HG02798 (cell line): ENCODE measurements at regions not wholly inside any gene's neighbourhood (a gene's known extent, or its start where the extent isn't known, plus 50 kb on each side); places are given as distances from the start of the nearest gene placed in this dataset.
"Not testable (repeated sequence)": the region's sequence is repeated elsewhere in the genome, so short reads cannot be mapped to it uniquely, and the experiment has no call there.

Source experiments
- ATAC-seq: cut with Tn5 transposase; IDR thresholded peaks from one replicate; pipeline ENCODE4 v1.9.1; 2021; ENCODE audit warnings: mild to moderate bottlenecking; ENCODE audit not compliant: unreplicated experiment, poor library complexity

DNA sequence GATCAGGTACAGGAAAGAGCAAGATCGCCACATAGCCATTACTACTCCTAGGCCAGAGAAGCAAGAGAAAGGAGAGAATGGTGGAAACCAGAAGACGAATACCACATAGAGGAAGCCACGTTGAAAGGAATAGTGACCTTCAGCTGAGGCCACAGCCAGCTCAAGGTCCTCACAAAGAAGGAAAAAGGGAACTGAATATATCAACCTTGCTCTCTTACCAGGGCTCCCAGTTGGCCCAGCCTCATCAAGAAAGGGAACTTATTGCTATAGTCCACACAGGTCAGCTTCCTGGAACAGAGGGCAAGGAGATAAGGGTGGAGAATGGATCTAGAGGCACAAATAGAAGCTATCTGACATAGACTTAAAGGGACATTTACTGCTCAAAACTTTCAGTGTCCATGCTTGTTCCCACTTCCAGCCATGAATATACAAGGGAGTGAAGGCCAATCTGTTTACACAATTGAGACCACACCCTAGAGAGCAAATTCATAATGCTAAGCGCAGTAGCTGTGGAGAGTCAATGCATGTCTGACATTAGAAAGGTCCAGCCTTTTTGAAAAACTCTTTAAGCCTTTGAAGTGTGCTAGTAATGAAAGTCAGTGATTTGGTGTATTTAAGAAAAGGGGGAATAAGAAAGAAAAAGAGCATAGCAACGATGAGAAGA is 120.7 kb upstream of the ZC3H11B start:
- ATAC-seq, result no peak

DNA sequence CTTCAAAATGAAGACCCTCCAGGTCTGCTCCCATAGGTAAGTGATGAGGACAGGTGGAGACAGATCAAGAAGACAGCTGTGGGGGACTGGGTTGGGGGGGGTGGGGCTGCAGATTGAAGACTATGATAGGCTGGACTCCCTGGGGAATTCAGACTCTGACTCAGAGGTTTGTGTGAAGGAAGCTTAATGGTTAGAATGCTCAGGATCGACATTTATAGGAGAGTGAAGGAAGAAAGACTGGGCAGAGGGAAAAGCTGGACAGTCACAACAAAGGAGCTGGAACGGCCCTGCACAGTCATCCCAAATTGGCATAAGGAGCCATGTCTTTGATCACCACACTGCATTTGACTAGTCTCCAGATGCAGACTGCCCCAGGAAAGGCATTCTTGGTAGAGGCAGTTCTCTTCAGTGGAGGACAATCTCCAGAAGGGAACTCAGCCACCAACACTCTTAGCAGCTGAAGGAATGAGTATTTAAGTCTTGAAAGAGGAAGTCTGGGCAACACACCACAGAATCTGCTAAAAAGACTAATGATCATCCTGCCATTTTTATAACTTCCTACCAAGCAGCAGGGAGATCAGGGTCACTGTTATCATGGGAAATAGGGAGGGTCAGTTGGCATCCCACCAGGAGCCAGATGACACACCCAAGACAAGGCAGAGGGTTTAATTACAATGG is 120.0 kb upstream of the ZC3H11B start:
- no peak for ATAC-seq

DNA sequence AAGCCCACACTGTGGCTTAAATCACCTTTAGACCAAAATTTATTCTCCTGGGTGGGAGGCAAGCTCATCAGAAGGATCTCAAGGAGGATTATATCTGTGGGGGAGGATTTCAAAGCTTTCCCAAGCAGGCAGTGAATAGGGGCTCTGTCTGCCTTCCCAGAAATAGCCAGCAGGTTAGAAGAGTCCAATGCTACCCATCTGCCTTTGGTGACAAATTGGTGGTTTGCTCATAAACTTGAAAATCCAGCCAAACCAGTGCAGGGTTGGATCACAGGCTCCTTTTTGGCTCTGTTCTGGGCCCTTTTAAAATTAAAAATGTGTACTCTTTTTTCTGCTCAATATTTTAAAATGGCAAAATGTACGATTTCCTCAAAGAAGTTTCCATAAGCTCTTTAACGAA is 118.9 kb upstream of the ZC3H11B start:
- ATAC-seq, result no peak

DNA sequence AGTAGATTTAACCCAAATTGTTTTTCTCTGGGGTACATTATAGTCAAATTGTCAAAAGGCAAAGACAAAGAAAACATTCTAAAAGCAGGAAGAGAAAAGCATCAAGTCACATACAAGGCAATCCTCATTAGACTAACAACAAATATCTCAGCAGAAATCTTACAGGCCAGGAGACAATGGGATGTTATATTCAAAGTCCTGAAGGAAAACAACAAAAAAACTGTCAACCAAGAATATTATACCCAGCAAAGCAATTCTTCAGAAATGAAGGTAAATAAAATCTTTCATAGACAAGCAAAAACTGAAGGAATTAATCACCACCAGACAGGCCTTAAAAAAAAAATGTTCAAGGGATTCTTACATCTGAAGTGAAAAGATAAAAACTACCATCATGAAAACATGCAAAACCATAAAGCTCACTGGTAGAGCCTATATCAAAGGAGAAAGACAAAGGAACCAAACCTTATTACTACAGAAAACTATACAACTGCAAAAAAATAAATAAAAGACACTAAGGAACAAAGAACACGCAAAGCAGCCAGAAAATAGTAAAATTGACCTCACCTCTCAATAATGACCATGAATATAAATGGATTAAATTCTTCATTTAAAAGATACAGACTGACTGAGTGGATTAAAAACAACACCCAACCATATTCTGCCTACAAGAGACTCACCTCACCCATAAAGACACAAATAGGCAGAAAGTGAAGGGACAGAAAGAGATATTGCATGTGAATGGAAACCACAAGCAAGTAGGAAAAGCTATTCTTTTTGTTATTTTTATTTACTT is 113.8 kb upstream of the ZC3H11B start:
- no peak for ATAC-seq

DNA sequence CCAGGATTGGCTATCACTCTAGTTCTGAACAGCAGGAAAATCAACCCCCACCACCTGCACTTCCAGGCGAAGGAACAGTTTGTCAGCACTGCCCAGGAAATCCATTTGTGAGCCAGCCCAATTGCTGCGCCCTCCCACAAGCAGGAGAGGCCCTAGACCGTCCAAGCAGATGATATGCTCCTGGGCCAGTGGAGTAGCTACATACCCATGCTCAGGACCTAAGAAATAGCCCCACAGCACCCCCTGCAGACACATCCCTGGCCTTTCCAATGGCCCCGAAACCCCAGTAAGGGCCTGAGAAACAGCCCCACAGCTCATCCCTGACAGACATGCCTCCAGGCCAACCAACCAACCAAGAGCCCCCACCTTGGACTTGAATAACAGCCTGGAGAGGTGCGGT is 111.5 kb upstream of the ZC3H11B start:
- no peak for ATAC-seq

DNA sequence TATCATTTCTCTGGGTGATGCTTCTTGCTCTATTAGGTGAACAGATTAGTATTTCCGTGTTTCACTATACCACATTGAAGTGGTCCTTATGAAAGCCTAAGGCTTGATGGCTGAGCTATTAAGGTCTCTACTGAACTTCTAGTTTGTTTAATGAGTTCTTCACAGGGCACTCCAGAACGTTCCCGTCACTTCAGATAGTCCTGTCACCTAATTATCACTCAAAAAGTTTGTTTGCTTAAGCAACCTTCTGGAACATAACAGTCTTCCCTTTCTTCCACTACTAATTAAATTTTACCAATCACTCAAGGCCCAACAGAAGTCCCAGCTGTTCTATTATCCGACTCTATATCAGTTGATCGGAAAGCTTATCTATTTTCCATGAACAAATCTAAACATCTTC is 104.6 kb upstream of the ZC3H11B start:
- no peak for ATAC-seq

DNA sequence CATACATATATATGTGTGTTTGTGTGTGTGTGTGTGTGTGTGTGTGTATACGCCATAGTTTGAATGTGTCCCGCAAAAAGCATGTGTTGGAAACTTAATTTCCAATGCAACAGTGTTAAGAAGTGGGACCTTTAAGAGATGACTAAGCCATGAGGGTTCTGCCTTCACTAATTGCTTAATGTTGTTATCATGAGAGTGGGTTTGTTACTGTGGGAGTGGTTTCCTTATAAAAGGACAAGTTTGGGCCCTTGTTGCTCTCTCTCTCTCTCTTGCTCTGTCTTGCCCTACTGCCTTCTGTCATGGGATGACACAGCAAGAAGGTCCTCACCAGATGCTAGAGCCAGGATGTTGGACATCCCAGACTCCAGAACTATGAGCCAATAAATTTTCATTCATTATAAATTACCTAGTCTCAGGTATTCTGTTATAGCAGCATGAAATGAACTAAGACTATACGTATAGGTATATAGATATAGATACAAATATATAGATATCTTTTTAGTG is 103.8 kb upstream of the ZC3H11B start:
- ATAC-seq, result no peak

DNA sequence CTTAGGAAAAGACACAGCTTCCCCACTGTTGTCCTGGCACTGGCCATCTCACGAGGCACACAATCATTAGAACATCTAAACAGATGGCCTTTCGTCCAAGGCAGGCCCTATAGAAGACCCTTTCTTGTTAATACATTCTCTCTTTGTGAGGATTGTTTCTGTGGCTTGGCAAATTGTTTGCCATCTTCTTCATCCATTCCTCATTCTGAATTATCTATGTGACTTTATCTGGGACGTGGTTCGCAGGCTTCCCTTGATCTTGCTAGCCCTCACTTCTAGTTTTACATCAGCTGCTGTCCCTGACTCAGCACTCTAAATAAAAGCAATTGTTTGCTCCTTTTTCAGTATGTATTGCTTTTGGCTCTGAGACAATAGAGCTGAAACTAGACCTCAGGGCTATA is 101.1 kb upstream of the ZC3H11B start:
- no peak for ATAC-seq

DNA sequence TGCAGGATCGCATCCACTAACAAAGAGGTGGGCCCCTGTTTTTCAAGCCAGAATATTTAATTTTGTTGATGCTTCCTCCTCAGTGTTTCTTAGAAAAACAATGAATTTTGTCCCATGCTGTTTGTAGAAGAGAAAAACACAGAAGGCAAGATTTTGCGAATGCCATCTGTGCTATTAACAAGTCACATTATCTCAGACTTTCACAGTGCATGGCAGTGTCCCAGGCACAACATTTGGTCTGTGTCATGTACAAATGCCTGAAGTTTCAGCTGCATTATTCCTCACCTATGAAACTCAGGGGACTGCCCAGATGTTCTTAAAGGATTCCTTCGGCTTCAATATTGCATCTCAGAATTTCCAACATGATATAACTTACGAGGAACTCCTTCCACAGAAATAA is 99.6 kb upstream of the ZC3H11B start:
- no peak for ATAC-seq

DNA sequence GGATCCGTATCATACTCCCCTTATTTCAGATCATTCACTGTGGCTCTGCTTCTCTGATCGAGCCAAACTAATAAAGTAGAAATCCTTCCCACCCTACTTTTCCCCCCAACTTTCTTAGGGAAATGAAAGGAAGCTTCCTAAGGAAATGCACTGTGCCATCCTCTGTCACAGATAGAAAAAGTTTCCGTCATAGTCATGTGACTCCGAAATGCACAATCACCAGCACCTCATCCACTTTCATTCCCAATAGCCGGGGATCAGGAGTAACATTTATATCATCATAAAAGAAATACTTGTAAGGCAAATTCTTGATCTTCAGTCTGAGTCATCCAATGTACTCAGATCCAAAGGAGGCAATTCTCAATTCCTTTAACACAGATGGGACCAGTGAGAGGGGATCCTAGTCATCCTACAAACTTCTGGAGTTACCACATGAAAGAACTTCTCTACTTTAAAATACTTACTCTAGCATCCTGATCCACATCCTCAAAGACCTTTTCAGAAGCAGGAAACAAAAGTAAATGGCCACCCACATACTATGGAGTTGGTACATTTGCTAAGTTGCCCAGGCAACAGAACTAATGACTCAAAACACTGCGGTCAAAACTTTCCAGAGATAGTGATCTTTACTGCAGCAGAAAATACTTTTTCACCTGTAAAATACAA is 97.8 kb upstream of the ZC3H11B start:
- no peak for ATAC-seq

DNA sequence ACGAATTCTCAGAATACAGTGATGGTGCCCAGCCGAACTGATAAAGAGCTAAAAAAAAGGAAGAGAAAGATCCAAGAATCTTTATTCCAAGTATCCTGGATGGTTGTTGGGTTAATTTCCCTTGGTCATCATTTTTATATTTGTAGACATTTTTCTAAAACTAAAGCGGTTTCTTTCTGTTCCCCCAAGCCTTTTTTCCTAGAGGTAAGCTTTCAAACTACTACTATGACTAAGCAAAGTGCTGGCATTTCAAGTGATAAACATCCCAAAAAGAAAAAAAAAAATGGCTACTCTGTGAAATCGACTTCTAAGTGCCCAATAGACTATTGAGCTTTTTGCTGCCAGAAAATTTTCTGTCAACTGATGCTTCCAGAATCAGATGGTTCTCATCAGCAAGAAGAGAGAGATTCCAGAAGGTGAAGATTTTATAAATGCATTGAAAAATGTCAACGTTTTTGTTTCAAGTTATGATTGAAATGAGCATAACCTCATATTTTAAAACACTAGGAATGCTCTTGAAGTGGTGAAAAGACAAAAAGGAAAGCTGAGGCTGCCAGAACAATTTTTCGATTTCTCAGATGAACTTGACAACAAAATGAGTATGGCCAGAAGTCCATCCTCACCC is 96.1 kb upstream of the ZC3H11B start:
- no peak for ATAC-seq

DNA sequence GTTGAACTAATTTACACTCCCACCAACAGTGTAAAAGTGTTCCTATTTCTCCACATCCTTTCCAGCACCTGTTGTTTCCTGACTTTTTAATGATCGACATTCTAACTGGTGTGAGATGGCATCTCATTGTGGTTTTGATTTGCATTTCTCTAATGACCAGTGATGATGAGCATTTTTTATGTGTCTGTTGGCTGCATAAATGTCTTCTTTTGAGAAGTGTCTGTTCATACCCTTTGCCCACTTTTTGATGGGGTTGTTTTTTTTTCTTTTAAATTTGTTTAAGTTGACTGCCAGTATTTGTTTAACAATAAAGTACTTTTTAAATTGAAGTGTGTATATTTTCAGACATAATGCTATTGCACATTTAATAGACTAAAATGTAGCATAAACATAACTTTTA is 95.0 kb upstream of the ZC3H11B start:
- ATAC-seq, result not testable (repeated sequence)

DNA sequence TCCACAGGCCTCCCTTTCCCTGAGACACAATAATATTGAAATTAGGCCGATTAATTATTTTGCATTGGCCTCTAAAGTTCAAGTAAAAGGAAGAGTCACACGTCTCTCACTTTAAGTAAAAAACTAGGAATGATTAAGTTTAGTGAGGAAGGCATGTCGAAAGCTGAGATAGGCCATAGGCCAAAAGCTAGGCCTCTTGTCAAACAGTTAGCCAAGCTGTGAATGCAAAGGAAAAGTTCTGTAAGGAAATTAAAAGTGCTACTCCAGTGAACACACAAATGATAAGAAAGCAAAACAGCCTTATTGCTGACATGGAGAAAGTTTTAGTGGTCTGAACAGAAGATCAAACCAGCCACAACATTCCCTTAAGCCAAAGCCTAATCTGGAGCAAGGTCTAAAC is 91.4 kb upstream of the ZC3H11B start:
- not testable (repeated sequence) for ATAC-seq

DNA sequence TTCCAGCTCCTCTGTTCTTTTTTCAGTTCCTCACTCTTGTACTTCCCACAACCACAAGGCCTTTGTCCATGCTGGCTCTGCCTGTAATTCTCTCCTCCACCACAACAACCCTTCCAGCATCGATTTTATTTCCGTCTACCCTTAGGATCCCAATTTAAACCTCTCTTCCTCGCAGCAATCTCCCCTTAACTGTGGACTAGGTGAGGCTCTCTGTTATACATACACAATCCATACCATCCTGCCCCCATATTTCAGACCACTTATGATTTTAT is 90.4 kb upstream of the ZC3H11B start:
- ATAC-seq, result no peak

DNA sequence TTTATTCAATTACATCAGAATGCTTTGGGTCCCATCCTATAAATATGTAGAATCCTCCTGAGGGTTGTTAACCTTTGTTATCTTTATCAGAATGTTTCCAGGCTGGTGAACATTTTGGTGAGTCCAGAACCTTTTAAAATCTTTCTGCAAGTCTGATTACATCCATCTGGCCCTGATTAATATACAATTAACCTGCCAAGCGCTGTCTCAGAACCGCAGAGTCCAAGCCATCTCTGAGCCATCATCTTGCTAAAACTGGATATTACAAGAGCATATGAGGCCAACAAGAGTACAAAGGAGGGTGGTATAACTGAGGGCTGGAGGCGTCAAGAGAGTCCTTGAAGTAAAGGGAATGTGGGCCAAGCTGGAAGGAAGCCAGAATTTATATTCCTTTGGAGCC is 88.6 kb upstream of the ZC3H11B start:
- no peak for ATAC-seq

DNA sequence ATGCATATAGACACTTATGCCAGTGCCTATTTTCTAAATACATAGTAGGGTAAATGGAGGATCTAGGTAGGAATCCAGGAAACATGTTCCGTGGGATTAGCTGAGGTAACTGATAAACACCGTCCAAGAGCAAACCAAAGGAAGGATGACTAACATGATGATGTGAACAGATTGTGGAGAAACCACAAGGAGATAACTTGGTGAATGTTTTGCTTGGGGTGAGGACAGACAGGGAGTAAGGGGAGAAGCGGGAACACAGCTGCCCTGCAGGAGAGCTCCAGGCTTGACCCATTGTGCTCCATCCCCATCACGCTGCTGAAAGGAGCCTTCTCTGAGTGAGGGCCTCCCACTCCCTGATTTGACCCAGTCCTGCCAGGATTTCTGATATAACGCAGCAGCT is 87.0 kb upstream of the ZC3H11B start:
- ATAC-seq, result no peak

DNA sequence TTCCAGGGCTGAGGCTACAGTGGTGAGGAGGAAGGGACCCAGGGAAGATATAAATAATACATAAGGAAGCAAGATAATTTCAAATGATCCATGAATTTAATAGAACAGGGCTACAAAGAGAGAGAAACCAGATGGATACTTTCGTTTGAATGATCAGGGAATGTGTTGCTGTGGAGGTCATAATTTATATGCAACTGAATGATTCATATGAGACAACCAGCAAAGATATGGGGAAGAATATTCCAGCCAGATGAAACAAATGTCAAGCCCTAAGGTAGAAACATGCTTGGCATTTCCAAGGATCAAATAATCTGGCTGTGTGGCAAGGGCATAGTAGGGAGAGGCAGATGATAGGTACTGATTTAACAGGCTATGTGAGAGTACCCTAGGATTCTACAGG is 84.8 kb upstream of the ZC3H11B start:
- ATAC-seq, result no peak

DNA sequence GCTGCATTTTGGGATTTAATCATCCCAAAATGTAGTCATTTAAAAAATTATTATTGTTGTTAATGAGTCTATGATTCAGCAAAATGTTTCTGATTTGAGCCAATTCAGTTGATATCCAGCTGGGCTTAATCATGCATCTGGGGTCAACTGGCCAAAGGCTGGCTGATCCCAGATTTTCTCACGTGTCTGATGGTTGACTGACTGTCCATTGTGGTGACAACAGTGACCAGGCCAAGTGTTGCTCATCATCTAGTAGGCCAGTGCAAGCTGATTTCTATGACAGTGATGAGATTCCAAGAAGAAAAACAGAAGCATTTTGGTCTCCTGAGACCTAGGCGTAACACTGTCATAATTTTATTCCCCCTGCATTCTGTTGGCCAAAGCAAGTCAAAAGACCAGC is 80.1 kb upstream of the ZC3H11B start:
- no peak for ATAC-seq

DNA sequence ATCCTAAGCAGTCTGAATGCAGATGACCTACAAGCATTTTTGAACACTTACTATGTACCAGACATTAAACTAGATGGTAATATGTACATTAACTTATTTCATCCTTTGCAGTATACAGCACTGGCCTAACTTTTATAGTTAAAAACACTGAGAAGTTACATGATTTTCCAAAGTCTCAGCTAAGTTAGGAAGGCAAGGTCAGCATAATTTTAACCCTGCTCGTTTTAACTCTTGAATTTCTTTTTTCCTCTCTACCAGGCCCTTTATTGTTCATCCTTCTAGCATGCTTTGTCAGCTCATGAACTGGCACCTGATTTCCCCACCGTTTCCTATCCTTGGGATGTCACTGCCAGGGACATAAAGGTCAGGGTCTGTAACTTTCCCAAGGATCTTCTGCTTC is 76.9 kb upstream of the ZC3H11B start:
- no peak for ATAC-seq

DNA sequence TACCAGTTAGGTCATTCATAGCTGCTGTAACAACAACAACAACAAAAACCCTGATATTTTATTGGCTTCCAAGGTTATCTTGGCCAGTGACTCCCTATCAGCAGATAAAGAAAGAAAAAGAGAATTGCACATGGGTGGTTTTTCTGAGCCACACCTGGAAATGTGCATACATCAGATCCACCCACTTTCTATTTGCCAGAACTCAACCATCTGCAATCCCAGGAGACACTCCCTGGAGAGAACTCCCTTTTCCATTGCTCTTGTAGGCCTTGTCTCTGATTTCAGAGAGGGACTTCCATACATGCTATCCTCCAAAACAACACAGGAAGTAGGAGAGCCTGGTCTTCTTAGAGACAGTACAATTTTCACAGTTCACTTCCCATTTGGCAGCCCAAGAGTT is 74.9 kb upstream of the ZC3H11B start:
- no peak for ATAC-seq

DNA sequence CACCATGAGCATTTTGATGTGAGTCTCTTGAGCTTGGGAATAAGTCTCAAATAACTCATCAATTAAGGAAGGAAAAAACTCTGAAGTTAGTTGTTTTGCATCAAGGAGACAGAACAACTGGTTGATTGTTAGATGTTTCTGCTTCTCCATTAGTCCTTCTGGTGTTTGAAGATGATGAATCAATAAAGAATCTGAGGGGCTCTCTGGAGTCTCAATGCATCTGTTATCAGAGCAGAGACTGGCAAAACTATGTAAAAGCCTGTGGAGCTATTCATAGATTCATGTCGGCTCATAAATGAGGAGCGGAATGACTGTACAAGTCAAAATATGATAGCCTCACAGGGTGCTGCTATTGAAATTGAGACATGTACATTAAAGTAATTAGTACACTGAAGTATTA is 73.3 kb upstream of the ZC3H11B start:
- no peak for ATAC-seq
